Common myeloid progenitor, CD34-positive (primary cell): ENCODE measurements at regions not wholly inside any gene's neighbourhood (a gene's known extent, or its start where the extent isn't known, plus 50 kb on each side); places are given as distances from the start of the nearest gene placed in this dataset.

Experiments used
- CTCF ChIA-PET: fragments of 350-600 bp; sonication (Branson Sonifier 250); formaldehyde crosslinking; loops from one replicate; lab custom pipeline; 2021; ENCODE audit warnings: antibody characterized with exemption; lab: Charles Lee
- POLR2A ChIA-PET: fragments of 350-600 bp; sonication (Branson Sonifier 250); formaldehyde crosslinking; loops from one replicate; lab custom pipeline; 2021; ENCODE audit warnings: antibody characterized with exemption; lab: Charles Lee
- DNase-seq, 3 donors: peaks; one replicate each; pipeline versions ENCODE4 v3.0.0 to v3.0.0-alpha.2; 2013
- H3K27ac ChIP-seq, 2 experiments: 1 replicate in 1 of 2; 2 replicates in 1 of 2; pipeline ENCODE4 v1.7.0; 2013; ENCODE audit warnings: inconsistent platforms in 2 of 2, low read length in 2 of 2, mild to moderate bottlenecking in 2 of 2, low read depth in 1 of 2, moderate library complexity in 1 of 2; ENCODE audit not compliant: severe bottlenecking in 2 of 2, insufficient read depth in 1 of 2, poor library complexity in 1 of 2
- H3K27me3 ChIP-seq, 5 experiments: replicated peaks in 2 of 5; 1 replicate in 3 of 5; 2 replicates in 2 of 5; pipeline versions ENCODE4 v1.6.1 to v1.7.0; 2013; ENCODE audit warnings: low read length in 4 of 5, mild to moderate bottlenecking in 2 of 5, moderate library complexity in 2 of 5, inconsistent platforms in 1 of 5; ENCODE audit not compliant: insufficient read depth in 5 of 5, control insufficient read depth in 4 of 5
- H3K36me3 ChIP-seq, 4 experiments: 1 replicate in 2 of 4; 2 replicates in 2 of 4; pipeline versions ENCODE4 v1.6.1 to v1.7.0; 2013; ENCODE audit warnings: low read length in 3 of 4, control low read depth in 1 of 4, mild to moderate bottlenecking in 1 of 4; ENCODE audit not compliant: control insufficient read depth in 4 of 4, insufficient read depth in 4 of 4
- H3K4me1 ChIP-seq, 4 experiments: 1 replicate in 3 of 4; 2 replicates in 1 of 4; pipeline versions ENCODE4 v1.6.1 to v1.7.1; 2013; ENCODE audit warnings: low read length in 3 of 4, mild to moderate bottlenecking in 3 of 4, control low read depth in 1 of 4, inconsistent platforms in 1 of 4, moderate library complexity in 1 of 4; ENCODE audit not compliant: control insufficient read depth in 4 of 4, insufficient read depth in 4 of 4; ENCODE audit errors: control extremely low read depth in 1 of 4
- H3K4me3 ChIP-seq, 7 experiments: 1 replicate in 4 of 7; 2 replicates in 3 of 7; pipeline versions ENCODE4 v1.5.1 to v1.7.0; 2013; ENCODE audit warnings: mild to moderate bottlenecking in 7 of 7, low read length in 6 of 7, moderate library complexity in 6 of 7, inconsistent platforms in 2 of 7, low read depth in 2 of 7, control low read depth in 1 of 7; ENCODE audit not compliant: insufficient read depth in 4 of 7, control insufficient read depth in 1 of 7; ENCODE audit errors: extremely low read depth in 1 of 7
- H3K9me3 ChIP-seq, 5 experiments: 1 replicate in 4 of 5; 2 replicates in 1 of 5; pipeline versions ENCODE4 v1.6.1 to v1.7.1; 2013; ENCODE audit warnings: low read length in 4 of 5, mild to moderate bottlenecking in 2 of 5, inconsistent platforms in 1 of 5, low read depth in 1 of 5, moderate library complexity in 1 of 5; ENCODE audit not compliant: control insufficient read depth in 4 of 5, insufficient read depth in 2 of 5; ENCODE audit errors: control extremely low read depth in 1 of 5
- WGBS: methylation state at CpG from one replicate; pipeline ENCODE4 v1.1.5; 2013; ENCODE audit not compliant: insufficient coverage; 5-methylcytosine and 5-hydroxymethylcytosine counted together

- Histone ChIP-seq H3K27ac (no peak overlapping the region), H3K4me3 (no peak overlapping the region), H3K27me3 (no peaks in the 10 kb centered on the region), H3K4me1 (no peaks in the 10 kb centered on the region), H3K9me3 (peaks cover 0 to 2% (median 0%) of the 10 kb centered on the region in 5 experiments), H3K36me3 (no peaks in the 10 kb centered on the region)
- WGBS = 88% methylated on average over 5 of the region's 5 CpGs
- no peak for DNase-seq
- ChIA-PET CTCF (no interaction called here), POLR2A (no interaction called here)
Observed at GRCh38 chr2:72037261-72037666, 110.4 kb downstream of the CYP26B1 start.

GRCh38 chr2:72036595-72036994 is 111.1 kb downstream of the CYP26B1 start:
- Histone ChIP-seq H3K9me3 (no peaks in the 10 kb centered on the region), H3K36me3 (no peaks in the 10 kb centered on the region), H3K27me3 (no peaks in the 10 kb centered on the region), H3K4me3 (no peak overlapping the region), H3K4me1 (no peaks in the 10 kb centered on the region), H3K27ac (no peak overlapping the region)
- 92% methylated on average over 4 of the region's 6 CpGs for WGBS
- ChIA-PET POLR2A (no interaction called here), CTCF (no interaction called here)
- no peak for DNase-seq

GRCh38 chr2:72036173-72036545 is 111.5 kb downstream of the CYP26B1 start:
- Histone ChIP-seq H3K36me3 (no peaks in the 10 kb centered on the region), H3K9me3 (no peaks in the 10 kb centered on the region), H3K27ac (no peak overlapping the region), H3K4me1 (no peaks in the 10 kb centered on the region), H3K27me3 (no peaks in the 10 kb centered on the region), H3K4me3 (no peak overlapping the region)
- POLR2A ChIA-PET = no interaction called here
- no peak for DNase-seq
- CTCF ChIA-PET = no interaction called here
- WGBS = 89% methylated on average over 3 of the region's 3 CpGs

- H3K27ac ChIP-seq = no peak overlapping the region
- DNase-seq = no peak
- no peaks in the 10 kb centered on the region for H3K36me3 ChIP-seq
- POLR2A ChIA-PET = no interaction called here
- H3K27me3 ChIP-seq = no peaks in the 10 kb centered on the region
- H3K9me3 ChIP-seq = no peaks in the 10 kb centered on the region
- WGBS = 87% methylated on average over 9 of the region's 12 CpGs
- no peak overlapping the region for H3K4me3 ChIP-seq
- no peaks in the 10 kb centered on the region for H3K4me1 ChIP-seq
- CTCF ChIA-PET = no interaction called here
Observed at GRCh38 chr2:72035518-72036172, 112.0 kb downstream of the CYP26B1 start.

GRCh38 chr2:72034353-72035095 is 113.1 kb downstream of the CYP26B1 start:
- POLR2A ChIA-PET = interaction anchor here (0.6 kb wide), 1 partner anchor 116 kb away, joined by 3 read pairs; no protein-coding TSS in a partner anchor

GRCh38 chr2:72033636-72034035 is 114.0 kb downstream of the CYP26B1 start:
- POLR2A ChIA-PET = no interaction called here
- Histone ChIP-seq H3K4me1 (no peaks in the 10 kb centered on the region), H3K4me3 (no peak overlapping the region), H3K27me3 (no peaks in the 10 kb centered on the region), H3K9me3 (no peaks in the 10 kb centered on the region), H3K27ac (no peak overlapping the region), H3K36me3 (no peaks in the 10 kb centered on the region)
- no peak for DNase-seq
- 96% methylated on average over 7 of the region's 8 CpGs for WGBS
- CTCF ChIA-PET = no interaction called here

More at GRCh38 chr2:72034353-72035095, 113.1 kb downstream of the CYP26B1 start:
- Histone ChIP-seq H3K27ac (no peak overlapping the region), H3K36me3 (no peaks in the 10 kb centered on the region), H3K9me3 (no peaks in the 10 kb centered on the region), H3K4me1 (no peaks in the 10 kb centered on the region), H3K27me3 (no peaks in the 10 kb centered on the region), H3K4me3 (no peak overlapping the region)
- no peak for DNase-seq
- CTCF ChIA-PET = no interaction called here
- 93% methylated on average over 6 of the region's 14 CpGs for WGBS

- H3K27ac ChIP-seq = no peak overlapping the region
Observed at GRCh38 chr2:72032481-72033041, 115.1 kb downstream of the CYP26B1 start.

More at GRCh38 chr2:72032481-72033041, 115.1 kb downstream of the CYP26B1 start:
- DNase-seq = no peak
- H3K4me3 ChIP-seq = no peak overlapping the region
- H3K4me1 ChIP-seq = no peaks in the 10 kb centered on the region
- H3K27me3 ChIP-seq = no peaks in the 10 kb centered on the region
- no peaks in the 10 kb centered on the region for H3K36me3 ChIP-seq
- no peaks in the 10 kb centered on the region for H3K9me3 ChIP-seq
- CTCF ChIA-PET = no interaction called here
- POLR2A ChIA-PET = no interaction called here
- 94% methylated on average over 12 of the region's 13 CpGs for WGBS
